Thyroid gland (tissue), 4 donors: ENCODE measurements at regions not wholly inside any gene's neighbourhood (a gene's known extent, or its start where the extent isn't known, plus 50 kb on each side); places are given as distances from the start of the nearest gene placed in this dataset.

Experiments used
- POLR2A ChIP-seq, 2 donors: fragments of 450-650 bp; IDR thresholded peaks; one replicate each; pipeline ENCODE4 v1.6.1; 2017; ENCODE audit warnings: antibody characterized with exemption in 2 of 2, mild to moderate bottlenecking in 2 of 2, moderate library complexity in 1 of 2
- TF ChIP-seq, protein P1 (sequence below), 6 experiments: fragments of 200-600 bp in 3 of 6; fragments of 450-650 bp in 3 of 6; sonication (generic) in 3 of 6; IDR thresholded peaks; one replicate each; pipeline ENCODE4 v1.5.1; 2016 to 2019; ENCODE audit warnings: antibody characterized with exemption in 6 of 6, mild to moderate bottlenecking in 2 of 6, inconsistent platforms in 1 of 6, moderate library complexity in 1 of 6

DNA sequence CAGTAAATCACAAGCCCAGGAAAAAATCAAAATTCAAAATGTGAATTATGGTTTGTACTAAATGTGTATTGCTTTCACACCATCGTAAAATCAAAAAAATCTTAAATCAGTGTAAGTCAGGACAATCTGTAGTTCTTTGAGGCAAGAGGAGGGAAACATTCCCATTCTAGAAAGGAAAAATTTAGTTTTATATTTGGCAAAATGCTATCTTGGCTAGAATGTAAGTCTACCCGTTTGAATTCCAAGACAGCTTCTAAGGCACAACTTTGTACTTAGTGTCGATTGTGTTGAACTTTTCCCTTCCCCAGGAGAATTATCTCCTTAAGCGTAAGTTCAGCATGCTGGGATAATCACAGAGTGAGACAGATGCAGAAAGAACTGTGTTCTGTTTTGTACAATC, 638.2 kb upstream of the LRRTM1 start:
- TF ChIP-seq, protein P1, sequence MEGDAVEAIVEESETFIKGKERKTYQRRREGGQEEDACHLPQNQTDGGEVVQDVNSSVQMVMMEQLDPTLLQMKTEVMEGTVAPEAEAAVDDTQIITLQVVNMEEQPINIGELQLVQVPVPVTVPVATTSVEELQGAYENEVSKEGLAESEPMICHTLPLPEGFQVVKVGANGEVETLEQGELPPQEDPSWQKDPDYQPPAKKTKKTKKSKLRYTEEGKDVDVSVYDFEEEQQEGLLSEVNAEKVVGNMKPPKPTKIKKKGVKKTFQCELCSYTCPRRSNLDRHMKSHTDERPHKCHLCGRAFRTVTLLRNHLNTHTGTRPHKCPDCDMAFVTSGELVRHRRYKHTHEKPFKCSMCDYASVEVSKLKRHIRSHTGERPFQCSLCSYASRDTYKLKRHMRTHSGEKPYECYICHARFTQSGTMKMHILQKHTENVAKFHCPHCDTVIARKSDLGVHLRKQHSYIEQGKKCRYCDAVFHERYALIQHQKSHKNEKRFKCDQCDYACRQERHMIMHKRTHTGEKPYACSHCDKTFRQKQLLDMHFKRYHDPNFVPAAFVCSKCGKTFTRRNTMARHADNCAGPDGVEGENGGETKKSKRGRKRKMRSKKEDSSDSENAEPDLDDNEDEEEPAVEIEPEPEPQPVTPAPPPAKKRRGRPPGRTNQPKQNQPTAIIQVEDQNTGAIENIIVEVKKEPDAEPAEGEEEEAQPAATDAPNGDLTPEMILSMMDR (IDR thresholded peaks at IDR 0.05), result no peak
- no peak for TF ChIP-seq POLR2A (IDR thresholded peaks at IDR 0.05)
